ENCODE measurements at regions not wholly inside any gene's neighbourhood (a gene's known extent, or its start where the extent isn't known, plus 50 kb on each side); places are given as distances from the start of the nearest gene placed in this dataset.

DNA sequence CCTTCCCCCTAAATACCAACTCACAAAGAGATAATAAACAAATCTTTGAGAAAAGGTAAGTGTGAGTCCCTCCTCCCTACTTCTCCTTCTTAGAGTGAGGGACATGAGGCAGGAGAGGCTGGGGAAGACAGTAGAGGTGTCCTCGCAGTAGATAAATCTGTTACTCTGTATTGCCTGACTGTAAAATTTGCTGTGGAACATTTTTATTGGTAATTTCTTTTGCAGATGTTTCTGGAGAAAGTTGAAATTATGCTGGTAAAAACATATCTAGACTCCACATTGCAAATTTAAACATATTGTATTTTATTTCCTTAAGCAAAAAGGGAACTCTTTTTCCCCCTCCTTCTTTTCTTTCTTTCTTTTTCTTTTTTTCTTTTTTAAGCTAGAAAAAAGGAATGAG is 58.5 kb downstream of the PLCE1 start:
- TF ChIP-seq POLR2A (IDR thresholded peaks at IDR 0.05; ENCODE audit: extremely low read depth, insufficient read length) (no peak), MAX (IDR thresholded peaks at IDR 0.05; ENCODE audit: low read depth, low read length) (no peak)
- TF ChIP-seq, protein P1, sequence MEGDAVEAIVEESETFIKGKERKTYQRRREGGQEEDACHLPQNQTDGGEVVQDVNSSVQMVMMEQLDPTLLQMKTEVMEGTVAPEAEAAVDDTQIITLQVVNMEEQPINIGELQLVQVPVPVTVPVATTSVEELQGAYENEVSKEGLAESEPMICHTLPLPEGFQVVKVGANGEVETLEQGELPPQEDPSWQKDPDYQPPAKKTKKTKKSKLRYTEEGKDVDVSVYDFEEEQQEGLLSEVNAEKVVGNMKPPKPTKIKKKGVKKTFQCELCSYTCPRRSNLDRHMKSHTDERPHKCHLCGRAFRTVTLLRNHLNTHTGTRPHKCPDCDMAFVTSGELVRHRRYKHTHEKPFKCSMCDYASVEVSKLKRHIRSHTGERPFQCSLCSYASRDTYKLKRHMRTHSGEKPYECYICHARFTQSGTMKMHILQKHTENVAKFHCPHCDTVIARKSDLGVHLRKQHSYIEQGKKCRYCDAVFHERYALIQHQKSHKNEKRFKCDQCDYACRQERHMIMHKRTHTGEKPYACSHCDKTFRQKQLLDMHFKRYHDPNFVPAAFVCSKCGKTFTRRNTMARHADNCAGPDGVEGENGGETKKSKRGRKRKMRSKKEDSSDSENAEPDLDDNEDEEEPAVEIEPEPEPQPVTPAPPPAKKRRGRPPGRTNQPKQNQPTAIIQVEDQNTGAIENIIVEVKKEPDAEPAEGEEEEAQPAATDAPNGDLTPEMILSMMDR (IDR thresholded peaks at IDR 0.05; ENCODE audit: low read depth, low read length), result no peak

Measured in NB4 (cell line).